ENCODE measurements at regions not wholly inside any gene's neighbourhood (a gene's known extent, or its start where the extent isn't known, plus 50 kb on each side); places are given as distances from the start of the nearest gene placed in this dataset.
"Not testable (repeated sequence)": the region's sequence is repeated elsewhere in the genome, so short reads cannot be mapped to it uniquely, and the experiment has no call there.

GRCh38 chr1:213688655-213689054 is 299.1 kb upstream of the PROX1 start:
- DNase-seq: no peak

GRCh38 chr1:213689260-213689659 is 298.5 kb upstream of the PROX1 start:
- DNase-seq: no peak

DNA sequence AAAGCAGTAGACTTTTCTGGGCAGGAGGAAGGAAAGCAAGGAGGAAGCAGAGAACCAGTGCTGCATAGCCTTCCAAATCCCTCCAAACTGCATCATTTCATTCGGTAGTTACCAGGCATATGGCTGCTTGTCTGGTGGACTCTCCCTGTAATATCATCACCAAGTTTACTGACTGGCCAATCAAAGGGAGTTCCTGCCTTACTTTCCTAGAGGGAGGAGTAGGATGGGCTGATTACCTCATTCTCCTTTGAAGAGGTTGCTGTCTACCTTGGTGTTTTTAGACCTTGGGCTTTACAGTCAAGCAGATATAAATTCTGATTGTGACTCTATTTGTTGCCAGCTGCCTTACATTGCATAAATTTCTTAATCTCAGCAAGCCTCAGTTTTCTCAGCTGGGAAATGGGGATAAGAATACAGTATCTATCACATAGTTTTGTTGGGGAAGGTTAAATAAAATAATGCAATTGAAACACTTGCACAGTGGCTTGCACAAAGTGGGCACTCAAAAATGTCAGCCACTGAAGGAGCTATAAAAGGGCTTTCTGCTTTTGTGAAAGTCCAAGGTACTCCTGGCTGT is 297.3 kb upstream of the PROX1 start:
- no peak for DNase-seq

DNA sequence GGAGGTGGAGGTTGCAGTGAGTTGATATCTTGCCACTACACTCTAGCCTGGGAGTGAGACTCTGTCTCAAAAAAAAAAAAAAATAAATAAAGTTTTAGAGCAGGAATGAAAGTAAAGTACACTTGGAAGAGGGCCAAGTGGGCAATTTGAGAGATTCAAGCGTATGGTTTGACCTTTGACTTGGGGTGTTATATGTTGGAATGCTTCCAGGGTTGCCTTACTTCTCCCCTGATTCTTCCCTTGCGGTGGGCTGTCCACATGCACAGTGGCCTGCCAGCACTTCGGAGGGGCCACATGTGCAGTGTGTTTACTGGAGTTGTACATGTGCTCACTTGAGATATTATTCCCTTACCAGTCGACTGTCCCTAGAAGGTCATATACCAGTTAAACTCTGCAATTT is 295.5 kb upstream of the PROX1 start:
- no peak for DNase-seq

DNA sequence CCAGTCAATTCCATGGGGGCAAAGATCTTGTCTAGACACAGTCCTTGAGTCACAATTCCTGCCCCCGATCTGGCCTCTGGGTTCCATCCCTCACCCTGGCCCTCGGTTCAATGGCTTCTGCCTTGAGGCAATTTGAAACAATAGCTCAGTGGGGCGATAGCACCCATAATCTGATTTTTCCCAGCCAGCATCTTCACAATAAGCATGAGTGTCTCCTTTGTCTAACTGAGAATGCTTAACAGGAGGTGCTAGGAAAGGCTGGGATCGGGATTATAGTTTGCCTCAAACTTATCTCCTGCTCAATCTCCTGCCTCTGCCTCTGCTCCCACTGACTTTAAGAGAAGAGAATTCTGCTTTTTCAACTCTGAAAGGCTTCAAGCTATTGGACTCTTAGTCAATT is 293.9 kb upstream of the PROX1 start:
- no peak for DNase-seq

DNA sequence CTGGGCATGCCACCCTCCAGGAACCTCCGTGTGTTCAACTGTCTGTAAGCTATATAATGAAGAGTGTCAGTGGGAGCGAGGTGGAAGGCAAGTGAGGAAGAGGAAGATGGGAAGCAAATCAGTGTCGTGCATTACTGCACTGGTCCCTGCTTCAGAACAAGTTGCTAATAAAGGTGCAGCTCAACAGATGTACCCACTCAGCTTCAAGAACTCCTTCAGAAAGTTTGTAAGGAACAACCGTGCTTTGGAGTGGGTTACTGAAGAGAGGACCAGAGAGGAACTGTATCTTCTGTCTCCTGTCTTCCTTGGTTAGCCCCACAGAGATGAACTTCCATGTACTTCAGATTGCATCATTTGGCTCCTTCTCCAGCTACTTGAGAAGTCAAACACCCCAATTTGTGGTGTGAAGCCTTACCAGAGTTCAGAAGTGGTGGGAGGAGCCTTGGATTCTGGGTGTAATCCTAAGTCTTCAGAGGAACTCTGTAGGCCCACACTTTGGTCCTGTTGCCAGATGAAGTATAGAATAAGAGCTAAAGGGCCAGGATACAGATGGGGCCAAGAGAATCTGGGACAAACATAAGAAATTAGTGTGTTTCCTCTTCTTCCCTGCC is 290.5 kb upstream of the PROX1 start:
- no peak for DNase-seq

GRCh38 chr1:213698092-213698702 is 289.6 kb upstream of the PROX1 start:
- DNase-seq: no peak

GRCh38 chr1:213702703-213703102 is 285.1 kb upstream of the PROX1 start:
- DNase-seq: no peak

- DNase-seq: no peak
Measured at GRCh38 chr1:213704941-213705340, 282.8 kb upstream of the PROX1 start.

- not testable (repeated sequence) for DNase-seq
Measured at GRCh38 chr1:213711833-213712490, 275.8 kb upstream of the PROX1 start.

- DNase-seq: no peak
Measured at GRCh38 chr1:213714645-213715044, 273.1 kb upstream of the PROX1 start.

GRCh38 chr1:213715182-213715581 is 272.6 kb upstream of the PROX1 start:
- DNase-seq: no peak

GRCh38 chr1:213719462-213719861 is 268.3 kb upstream of the PROX1 start:
- DNase-seq: no peak

- no peak for DNase-seq
Measured at GRCh38 chr1:213720032-213720431, 267.7 kb upstream of the PROX1 start.

DNA sequence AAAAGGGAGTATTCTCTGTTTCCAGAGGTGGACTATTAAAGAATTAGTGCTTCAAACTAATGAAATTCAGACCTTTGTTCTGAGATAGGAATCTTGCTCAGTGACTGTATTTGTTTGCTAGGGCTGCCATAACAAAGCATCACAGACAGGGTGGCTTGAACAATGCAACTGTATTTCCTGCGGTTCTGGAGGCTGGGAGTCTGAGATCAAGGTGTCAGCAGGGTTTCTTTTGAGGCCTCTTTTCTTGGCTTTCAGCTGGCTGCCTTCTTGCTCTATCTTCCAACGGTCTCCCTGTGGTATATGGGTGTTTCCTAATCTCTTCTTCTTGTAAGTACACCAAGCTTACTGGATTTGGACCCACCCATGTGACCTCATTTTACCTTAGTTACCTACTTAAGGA is 264.6 kb upstream of the PROX1 start:
- DNase-seq: no peak

DNA sequence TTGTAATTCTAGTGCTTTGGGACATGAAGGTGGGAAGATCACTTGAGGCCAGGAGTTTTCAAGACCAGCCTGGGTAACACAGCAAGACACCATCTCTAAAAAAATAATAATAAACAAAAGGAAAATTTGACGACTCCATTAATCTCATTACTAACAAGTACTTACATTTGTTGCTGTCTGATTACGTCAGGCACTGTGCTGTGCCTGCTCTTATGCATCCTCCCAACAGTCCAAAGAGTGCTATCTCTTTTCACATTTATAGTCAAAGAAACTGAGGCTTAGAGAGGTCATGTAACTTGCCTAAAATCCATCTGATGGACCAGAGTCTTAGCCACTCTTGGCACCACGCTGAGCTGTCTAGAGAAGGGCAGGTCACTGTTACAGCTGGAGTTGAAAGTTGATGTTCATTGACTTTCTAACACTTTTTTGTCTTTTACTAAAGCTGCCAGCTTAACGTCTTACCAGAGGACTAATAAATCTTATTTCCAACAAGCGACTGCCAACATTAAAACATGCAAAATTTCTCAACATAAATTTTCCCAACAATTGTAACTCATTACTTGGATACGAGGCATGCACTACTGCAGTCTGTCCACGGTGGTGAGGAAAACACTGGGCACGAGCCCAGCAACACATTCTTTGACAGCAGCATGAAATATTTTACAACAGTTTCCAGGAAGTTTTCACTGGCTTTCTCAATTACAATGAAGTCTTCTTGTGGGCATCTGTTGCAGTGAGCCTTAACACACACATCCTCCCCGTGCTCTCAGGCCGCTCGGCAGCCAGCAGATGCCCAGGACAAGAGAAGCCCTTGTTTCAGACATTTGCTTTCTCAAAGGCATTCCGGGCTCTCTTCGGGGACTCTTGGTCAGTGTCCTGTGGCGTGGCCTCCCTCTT is 262.9 kb upstream of the PROX1 start:
- no peak for DNase-seq

GRCh38 chr1:213727853-213728592 is 259.8 kb upstream of the PROX1 start:
- DNase-seq: no peak

GRCh38 chr1:213728593-213729536 is 258.9 kb upstream of the PROX1 start:
- DNase-seq: no peak

- DNase-seq: no peak
Measured at GRCh38 chr1:213733705-213734104, 254.1 kb upstream of the PROX1 start.

- DNase-seq: no peak
Measured at GRCh38 chr1:213737398-213738035, 250.3 kb upstream of the PROX1 start.

- DNase-seq: no peak
Measured at GRCh38 chr1:213738658-213739057, 249.1 kb upstream of the PROX1 start.
